ENCODE measurements at regions not wholly inside any gene's neighbourhood (a gene's known extent, or its start where the extent isn't known, plus 50 kb on each side); places are given as distances from the start of the nearest gene placed in this dataset.

GRCh38 chr9:113771199-113771598 lies 104.9 kb upstream of the ZNF618 start:
- intact Hi-C loops (cut with DNase I) = no loop called here

DNA sequence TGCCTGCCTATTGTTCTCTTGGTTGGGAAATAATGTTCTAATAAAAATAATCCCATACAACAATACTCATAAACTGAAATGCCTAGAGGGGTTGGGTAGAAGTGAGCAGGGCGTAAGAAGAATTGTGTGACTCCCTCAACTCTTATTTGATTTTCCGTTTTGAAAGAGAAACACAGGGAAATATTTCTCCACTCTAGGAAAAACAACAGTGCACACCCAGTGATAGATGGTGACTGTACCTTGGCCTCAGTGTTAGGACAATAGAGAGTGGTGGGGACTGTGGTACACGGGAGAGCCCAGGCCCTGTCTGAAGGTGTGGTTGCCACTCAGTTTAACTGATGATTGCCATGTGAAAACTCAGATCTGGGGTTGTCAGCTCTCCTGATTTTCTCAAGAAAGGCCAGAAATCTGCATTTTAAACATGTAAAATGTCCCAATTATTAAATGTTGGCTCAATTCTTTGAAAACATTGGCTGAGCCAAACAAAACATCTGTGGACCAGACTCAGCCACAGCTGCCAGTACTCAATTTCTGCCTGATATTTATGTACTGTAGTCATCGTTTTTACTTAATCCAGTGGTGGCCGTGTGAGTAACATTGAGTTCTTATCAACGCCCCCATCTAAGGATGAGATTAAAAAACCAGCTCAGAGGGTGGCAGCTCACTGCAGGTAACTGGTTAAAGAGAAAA lies 103.8 kb upstream of the ZNF618 start:
- DNase-seq (ENCODE audit: low spot score) = no peak
- intact Hi-C loops (cut with DNase I) = no loop called here

More at GRCh38 chr9:113771199-113771598, 104.9 kb upstream of the ZNF618 start:
- no peak for DNase-seq (ENCODE audit: low spot score)

GRCh38 chr9:113774963-113775362 lies 101.1 kb upstream of the ZNF618 start:
- intact Hi-C loops (cut with DNase I) = no loop called here
- DNase-seq (ENCODE audit: low spot score) = no peak

DNA sequence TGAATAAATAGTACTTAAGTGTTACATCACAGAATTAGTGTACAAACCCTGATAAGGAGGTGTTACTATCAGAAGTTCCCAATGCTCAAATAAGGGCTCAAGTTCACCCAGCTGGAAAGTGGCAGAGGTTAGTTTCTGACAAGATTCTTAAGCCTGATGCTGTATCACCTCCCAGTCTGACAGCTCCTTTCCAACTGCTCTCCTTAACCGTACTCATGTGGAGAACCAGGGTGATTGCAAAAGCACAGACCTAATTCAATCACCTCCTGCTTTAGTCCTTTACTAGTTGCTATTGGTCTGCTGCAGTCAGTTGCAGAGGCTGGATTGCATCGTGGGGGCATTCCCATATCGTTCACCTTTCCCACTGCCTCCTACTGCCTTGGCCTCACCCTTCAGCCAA lies 100.4 kb upstream of the ZNF618 start:
- DNase-seq (ENCODE audit: low spot score) = no peak
- intact Hi-C loops (cut with DNase I) = no loop called here

GRCh38 chr9:113776194-113776593 lies 99.9 kb upstream of the ZNF618 start:
- intact Hi-C loops (cut with DNase I) = no loop called here
- DNase-seq (ENCODE audit: low spot score) = no peak

- DNase-seq (ENCODE audit: low spot score) = no peak
- intact Hi-C loops (cut with DNase I) = no loop called here
Observed at GRCh38 chr9:113781381-113781780, 94.7 kb upstream of the ZNF618 start.

GRCh38 chr9:113781896-113782295 lies 94.2 kb upstream of the ZNF618 start:
- no peak for DNase-seq (ENCODE audit: low spot score)
- intact Hi-C loops (cut with DNase I) = no loop called here

DNA sequence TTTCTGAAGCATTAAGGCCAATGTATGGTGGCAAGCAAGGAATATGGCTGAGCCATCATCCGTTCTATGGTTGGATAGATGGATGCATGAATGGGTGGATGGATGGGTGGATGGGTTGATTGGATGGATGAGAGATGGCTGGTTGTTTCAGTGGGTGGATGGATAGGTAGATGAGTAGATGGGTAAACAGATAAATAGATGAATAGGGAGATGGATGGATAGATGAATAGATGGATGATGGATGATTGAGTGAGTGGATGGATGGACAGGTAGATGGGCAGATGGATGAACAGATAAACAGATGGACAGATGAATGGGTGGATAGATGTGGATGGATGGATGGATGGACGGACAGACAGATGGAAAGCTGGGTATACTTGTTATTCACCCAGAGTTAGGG lies 92.6 kb upstream of the ZNF618 start:
- intact Hi-C loops (cut with DNase I) = no loop called here
- no peak for DNase-seq (ENCODE audit: low spot score)

DNA sequence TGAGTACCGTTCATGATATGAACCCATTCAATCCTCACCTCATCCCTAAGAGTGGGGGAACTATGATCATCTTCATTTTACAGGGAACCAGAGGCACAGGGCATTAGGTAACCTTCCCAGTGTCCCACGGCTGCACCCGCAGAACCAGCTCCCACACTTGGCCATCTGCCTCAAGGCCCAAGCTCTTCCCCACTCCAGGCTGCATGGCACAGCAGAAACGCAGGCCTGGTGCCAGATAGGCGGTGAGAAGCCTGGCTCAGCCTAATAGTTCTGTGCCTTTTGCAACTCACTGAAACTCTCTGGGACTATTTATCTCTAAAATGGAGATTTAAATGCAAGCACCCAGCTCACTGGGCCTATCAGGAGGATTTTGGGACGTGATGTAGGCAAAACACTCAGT lies 90.8 kb upstream of the ZNF618 start:
- no peak for DNase-seq (ENCODE audit: low spot score)
- intact Hi-C loops (cut with DNase I) = no loop called here

- DNase-seq (ENCODE audit: low spot score) = no peak
- intact Hi-C loops (cut with DNase I) = no loop called here
Observed at GRCh38 chr9:113786071-113786470, 90.0 kb upstream of the ZNF618 start.

- intact Hi-C loops (cut with DNase I) = no loop called here
- no peak for DNase-seq (ENCODE audit: low spot score)
Observed at GRCh38 chr9:113787871-113788270, 88.2 kb upstream of the ZNF618 start.

DNA sequence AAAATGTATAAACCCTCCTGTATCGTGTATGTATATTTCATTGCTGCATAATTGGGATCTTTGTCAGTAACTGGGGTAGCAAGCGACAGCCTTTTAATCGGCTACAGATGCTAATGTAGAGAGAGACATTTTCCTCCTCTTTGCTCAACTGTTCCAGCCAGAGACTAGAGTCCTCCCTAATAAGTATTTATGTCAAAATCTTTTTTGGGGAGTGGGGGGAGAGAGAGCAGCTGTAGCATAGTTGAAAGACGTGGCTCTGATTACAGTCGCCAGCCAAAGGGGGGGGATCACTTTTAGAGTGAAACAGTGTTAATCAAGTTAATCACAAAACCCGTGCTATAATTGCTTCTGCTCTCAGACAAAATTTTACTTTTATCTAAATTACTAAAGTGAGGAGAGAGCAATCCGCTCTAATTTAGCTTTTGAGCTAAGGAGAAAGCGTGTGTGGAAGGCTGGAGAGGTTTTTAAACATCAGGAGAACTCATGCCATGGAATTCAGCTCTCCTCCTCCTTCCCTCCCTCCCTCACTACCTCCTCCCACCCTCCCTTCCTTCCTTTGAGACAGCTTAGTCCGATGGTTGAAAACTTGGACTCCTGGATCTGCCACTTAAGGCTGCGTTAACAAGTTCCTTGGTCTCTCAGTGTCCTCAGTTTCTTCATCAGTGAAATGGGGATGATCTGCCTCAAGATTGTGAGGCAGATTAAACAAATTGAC lies 87.3 kb upstream of the ZNF618 start:
- intact Hi-C loops (cut with DNase I) = no loop called here
- DNase-seq (ENCODE audit: low spot score) = no peak

GRCh38 chr9:113790093-113790492 lies 86.0 kb upstream of the ZNF618 start:
- DNase-seq (ENCODE audit: low spot score) = no peak
- intact Hi-C loops (cut with DNase I) = no loop called here

GRCh38 chr9:113793558-113793957 lies 82.6 kb upstream of the ZNF618 start:
- intact Hi-C loops (cut with DNase I) = no loop called here

GRCh38 chr9:113794721-113795120 lies 81.4 kb upstream of the ZNF618 start:
- intact Hi-C loops (cut with DNase I) = no loop called here
- peak; percentile 50 for DNase-seq (ENCODE audit: low spot score)

More at GRCh38 chr9:113793558-113793957, 82.6 kb upstream of the ZNF618 start:
- no peak for DNase-seq (ENCODE audit: low spot score)

GRCh38 chr9:113795811-113796392 lies 80.2 kb upstream of the ZNF618 start:
- intact Hi-C loops (cut with DNase I) = no loop called here
- no peak for DNase-seq (ENCODE audit: low spot score)

- peak; percentile 72 for DNase-seq (ENCODE audit: low spot score)
Observed at GRCh38 chr9:113796646-113797426, 79.3 kb upstream of the ZNF618 start.

DNA sequence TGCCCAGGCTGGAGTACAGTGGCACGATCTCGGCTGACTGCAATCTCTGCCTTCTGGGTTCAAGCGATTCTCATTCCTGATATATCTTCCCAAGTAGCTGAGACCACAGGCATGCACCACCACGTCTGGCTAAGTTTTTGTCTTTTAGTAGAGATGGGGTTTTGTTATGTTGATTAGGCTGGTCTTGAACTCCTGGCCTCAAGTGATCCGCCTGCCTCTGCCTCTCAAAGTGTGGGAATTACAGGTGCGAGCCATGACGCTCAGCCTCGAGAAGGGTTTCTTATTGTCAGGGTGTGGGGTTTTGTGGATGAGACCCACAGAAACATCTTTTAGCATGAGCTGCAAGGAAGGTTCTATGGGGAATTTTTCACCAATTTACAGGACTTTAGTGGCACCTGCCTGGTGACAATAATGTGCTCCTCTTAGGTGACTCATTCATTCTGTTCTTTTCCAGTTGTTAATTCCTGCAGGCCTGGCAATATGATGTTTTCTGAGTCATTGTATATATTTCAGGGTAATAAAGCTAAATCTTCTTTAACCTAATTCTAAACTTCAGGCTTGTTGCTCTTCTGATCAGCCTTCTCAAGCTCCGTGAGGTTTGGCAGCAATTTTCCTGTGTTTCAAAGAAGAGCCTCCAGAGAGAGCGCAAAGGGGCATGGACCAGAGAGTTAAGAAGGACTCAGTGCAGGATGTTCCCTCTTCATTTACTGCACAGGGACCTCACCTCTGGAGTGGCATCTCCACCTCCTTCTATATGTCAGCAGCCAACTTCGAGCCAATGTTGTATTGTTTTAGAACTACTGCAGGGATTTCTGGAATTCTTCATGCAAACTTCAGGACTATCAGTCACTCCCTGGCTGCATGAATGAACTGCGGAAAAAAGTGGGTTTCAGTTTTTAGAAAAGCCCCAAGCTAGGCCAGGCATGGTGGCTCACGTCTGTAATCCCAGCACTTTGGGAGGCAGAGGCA lies 77.8 kb upstream of the ZNF618 start:
- intact Hi-C loops (cut with DNase I) = no loop called here
- peak; percentile 46 for DNase-seq (ENCODE audit: low spot score)

More at GRCh38 chr9:113796646-113797426, 79.3 kb upstream of the ZNF618 start:
- intact Hi-C loops (cut with DNase I) = no loop called here

DNA sequence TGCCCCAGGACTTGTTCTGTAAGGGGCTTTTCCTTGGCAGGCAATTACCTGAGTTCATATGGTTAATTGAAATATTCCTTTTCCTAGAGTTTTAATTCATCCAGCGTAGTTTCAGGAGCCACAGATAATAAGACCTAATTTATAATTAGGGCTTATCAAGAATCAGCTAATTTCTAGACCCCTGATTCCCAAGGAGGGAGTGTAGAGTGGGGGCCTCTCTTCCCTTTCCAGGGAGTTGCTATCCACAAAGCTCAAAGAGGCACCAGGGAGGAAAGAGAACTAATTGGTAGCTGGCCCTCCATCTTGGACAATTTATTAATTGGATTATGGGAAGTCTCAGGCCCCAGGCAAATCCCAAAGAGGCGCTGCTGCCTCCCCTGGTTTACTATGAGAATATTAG lies 75.8 kb upstream of the ZNF618 start:
- no peak for DNase-seq (ENCODE audit: low spot score)
- intact Hi-C loops (cut with DNase I) = loop anchor here (10.0 kb wide), 1 partner anchor 165 kb away; no protein-coding TSS in a partner anchor

Measured in cardiac septum (tissue), 1 donor.